WTC11 (cell line): ENCODE measurements at regions not wholly inside any gene's neighbourhood (a gene's known extent, or its start where the extent isn't known, plus 50 kb on each side); places are given as distances from the start of the nearest gene placed in this dataset.
"Not testable (repeated sequence)": the region's sequence is repeated elsewhere in the genome, so short reads cannot be mapped to it uniquely, and the experiment has no call there.

Source experiments
- ATAC-seq: fragments of 200-7000 bp; cut with Tn5 transposase; 2 replicates; pipeline ENCODE4 v1.10.0; 2021; ENCODE audit warnings: mild to moderate bottlenecking, moderate library complexity
- CTCF ChIA-PET: fragments of 300-600 bp; sonication (Branson Sonifier 250); formaldehyde crosslinking; loops from one replicate; lab custom pipeline; 2021; ENCODE audit warnings: antibody characterized with exemption; lab: Charles Lee
- POLR2A ChIA-PET: fragments of 350-600 bp; sonication (Branson Sonifier 250); formaldehyde crosslinking; loops from one replicate; lab custom pipeline; 2021; ENCODE audit warnings: antibody characterized with exemption; lab: Charles Lee
- DNase-seq: peaks from one replicate; pipeline ENCODE4 v3.0.0; 2021; ENCODE audit warnings: low spot score
- H3K27ac Mint-ChIP-seq: 2 replicates; pipeline ENCODE4 v1.8.0; 2021; ENCODE audit warnings: mixed read lengths
- H3K27me3 Mint-ChIP-seq: 2 replicates; pipeline ENCODE4 v1.8.0; 2021; ENCODE audit warnings: low read depth, mild to moderate bottlenecking, moderate library complexity, mixed read lengths
- H3K36me3 Mint-ChIP-seq: 2 replicates; pipeline ENCODE4 v1.8.0; 2021; ENCODE audit warnings: mixed read lengths
- H3K4me1 Mint-ChIP-seq: 2 replicates; pipeline ENCODE4 v1.8.0; 2022; ENCODE audit warnings: mixed read lengths
- H3K4me3 Mint-ChIP-seq: 2 replicates; pipeline ENCODE4 v1.8.0; 2021; ENCODE audit warnings: mild to moderate bottlenecking, moderate library complexity, mixed read lengths
- H3K9me3 Mint-ChIP-seq: 2 replicates; pipeline ENCODE4 v1.8.0; 2021; ENCODE audit warnings: mixed read lengths
- ATF2 ChIP-seq: sonication (generic); formaldehyde crosslinking; IDR thresholded peaks from 2 replicates; pipeline ENCODE4 v1.8.1; 2022; ENCODE audit warnings: low read depth, missing genetic modification reagents, borderline replicate concordance
- CDX4 ChIP-seq: fragments of 250-450 bp; sonication (Bioruptor Pico); IDR thresholded peaks from 2 replicates; pipeline ENCODE4 v1.9.0; 2021; ENCODE audit warnings: moderate library complexity, mild to moderate bottlenecking, inconsistent platforms, borderline replicate concordance
- E2F1 ChIP-seq: sonication (generic); formaldehyde crosslinking; IDR thresholded peaks from 2 replicates; pipeline ENCODE4 v1.8.0; 2022; ENCODE audit warnings: mild to moderate bottlenecking, missing genetic modification reagents
- E2F5 ChIP-seq: sonication (generic); formaldehyde crosslinking; IDR thresholded peaks from 2 replicates; pipeline ENCODE4 v1.8.1; 2022; ENCODE audit warnings: mild to moderate bottlenecking, moderate library complexity, missing genetic modification reagents
- FOXK1 ChIP-seq: sonication (generic); formaldehyde crosslinking; IDR thresholded peaks from 2 replicates; pipeline ENCODE4 v1.8.0; 2022; ENCODE audit warnings: mild to moderate bottlenecking, moderate library complexity, missing genetic modification reagents
- FOXP1 ChIP-seq: sonication (generic); formaldehyde crosslinking; IDR thresholded peaks from 2 replicates; pipeline ENCODE4 v1.8.0; 2022; ENCODE audit warnings: missing genetic modification reagents, mild to moderate bottlenecking, moderate library complexity, borderline replicate concordance
- FOXP4 ChIP-seq: sonication (generic); formaldehyde crosslinking; IDR thresholded peaks from 2 replicates; pipeline ENCODE4 v1.8.0; 2022; ENCODE audit warnings: mild to moderate bottlenecking, missing genetic modification reagents
- GABPB1 ChIP-seq: sonication (generic); formaldehyde crosslinking; IDR thresholded peaks from 2 replicates; pipeline ENCODE4 v1.8.1; 2023; ENCODE audit warnings: mild to moderate bottlenecking, missing genetic modification reagents
- GRHL2 ChIP-seq: fragments of 250-450 bp; sonication (Bioruptor Pico); IDR thresholded peaks from 2 replicates; pipeline ENCODE4 v1.8.0; 2022; ENCODE audit warnings: mild to moderate bottlenecking, moderate library complexity; ENCODE audit not compliant: insufficient replicate concordance, severe bottlenecking
- KAT7 ChIP-seq: sonication (generic); formaldehyde crosslinking; IDR thresholded peaks from 2 replicates; pipeline ENCODE4 v1.8.1; 2023; ENCODE audit warnings: missing genetic modification reagents, mild to moderate bottlenecking, borderline replicate concordance
- MXD4 ChIP-seq: fragments of 250-450 bp; sonication (Bioruptor Pico); IDR thresholded peaks from 2 replicates; pipeline ENCODE4 v1.8.0; 2021; ENCODE audit warnings: mild to moderate bottlenecking, moderate library complexity, borderline replicate concordance
- MYBL2 ChIP-seq: sonication (generic); formaldehyde crosslinking; IDR thresholded peaks from 2 replicates; pipeline ENCODE4 v1.8.1; 2023; ENCODE audit warnings: mild to moderate bottlenecking, moderate library complexity, missing genetic modification reagents
- OVOL2 ChIP-seq: fragments of 250-450 bp; sonication (Bioruptor Pico); IDR thresholded peaks from 2 replicates; pipeline ENCODE4 v1.9.0; 2021; ENCODE audit warnings: mild to moderate bottlenecking, borderline replicate concordance
- ZNF232 ChIP-seq: sonication (generic); formaldehyde crosslinking; IDR thresholded peaks from 2 replicates; pipeline ENCODE4 v1.8.0; 2022; ENCODE audit warnings: mild to moderate bottlenecking, missing genetic modification reagents
- ZNF317 ChIP-seq: sonication (generic); formaldehyde crosslinking; IDR thresholded peaks from 2 replicates; pipeline ENCODE4 v1.8.1; 2023; ENCODE audit warnings: low read depth, mild to moderate bottlenecking, moderate library complexity, missing genetic modification reagents, borderline replicate concordance
- ZNF423 ChIP-seq: fragments of 250-450 bp; sonication (Bioruptor Pico); IDR thresholded peaks from 2 replicates; pipeline ENCODE4 v2.1.2; 2022; ENCODE audit warnings: mild to moderate bottlenecking, moderate library complexity
- ZSCAN18 ChIP-seq: fragments of 250-450 bp; sonication (Bioruptor Pico); IDR thresholded peaks from 2 replicates; pipeline ENCODE4 v2.1.2; 2022; ENCODE audit warnings: mild to moderate bottlenecking, moderate library complexity

- Mint-ChIP-seq H3K4me1 (no peaks in the 10 kb centered on the region), H3K36me3 (no peaks in the 10 kb centered on the region), H3K27ac (no peak overlapping the region), H3K27me3 (no peaks in the 10 kb centered on the region; the same call in 1 of the 2 replicates)
- DNase-seq: no peak
- CTCF ChIA-PET: no interaction called here
- TF ChIP-seq FOXP1 (CRISPR knock-in tag): no peak
- TF ChIP-seq GRHL2 (CRISPR knock-in tag): no peak
- no peak for TF ChIP-seq ZSCAN18 (CRISPR knock-in tag)
- no peak for TF ChIP-seq GABPB1 (CRISPR knock-in tag)
- TF ChIP-seq FOXK1 (CRISPR knock-in tag): no peak
- TF ChIP-seq, all 79 proteins: peak for 0
- peaks cover 26% of the 10 kb centered on the region for H3K9me3 Mint-ChIP-seq
- ATAC-seq: no peak
- no peak overlapping the region for H3K4me3 Mint-ChIP-seq
- POLR2A ChIA-PET: no interaction called here
Observed at GRCh38 chr12:131199221-131199620, 245.5 kb downstream of the ADGRD1 start.

- ATAC-seq, H3K4me3 Mint-ChIP-seq, H3K4me1 Mint-ChIP-seq, POLR2A ChIA-PET, H3K27me3 Mint-ChIP-seq, H3K27ac Mint-ChIP-seq, DNase-seq, CTCF ChIA-PET, H3K36me3 Mint-ChIP-seq: not testable (repeated sequence)
- peaks cover 18% of the 10 kb centered on the region for H3K9me3 Mint-ChIP-seq
Observed at GRCh38 chr12:131201912-131202311, 248.2 kb downstream of the ADGRD1 start.

GRCh38 chr12:131202592-131203378 lies 249.1 kb downstream of the ADGRD1 start:
- Mint-ChIP-seq H3K4me3 (no peak overlapping the region), H3K27ac (no peak overlapping the region), H3K9me3 (peaks cover 11% of the 10 kb centered on the region), H3K4me1 (no peaks in the 10 kb centered on the region), H3K36me3 (no peaks in the 10 kb centered on the region), H3K27me3 (no peaks in the 10 kb centered on the region)
- POLR2A ChIA-PET: no interaction called here
- CTCF ChIA-PET: interaction anchor here (1.6 kb wide), 1 partner anchor 70 kb away, joined by 5 read pairs; no protein-coding TSS in a partner anchor
- no peak for TF ChIP-seq E2F5
- no peak for TF ChIP-seq MXD4
- TF ChIP-seq KAT7 (CRISPR knock-in tag): no peak
- no peak for TF ChIP-seq ZNF423
- no peak for TF ChIP-seq FOXP4 (CRISPR knock-in tag)
- DNase-seq (no peak), ATAC-seq (no peak)

GRCh38 chr12:131203666-131204415 lies 250.1 kb downstream of the ADGRD1 start:
- ATAC-seq: no peak
- Mint-ChIP-seq H3K27ac (no peak overlapping the region), H3K4me3 (no peak overlapping the region), H3K4me1 (no peaks in the 10 kb centered on the region), H3K36me3 (no peaks in the 10 kb centered on the region), H3K9me3 (peaks cover 7% of the 10 kb centered on the region; the same call in 1 of the 2 replicates), H3K27me3 (no peaks in the 10 kb centered on the region)
- no peak for DNase-seq
- TF ChIP-seq GABPB1 (CRISPR knock-in tag) (no peak), ZNF232 (CRISPR knock-in tag) (no peak), ZNF317 (CRISPR knock-in tag) (no peak), CDX4 (CRISPR knock-in tag) (no peak), E2F1 (CRISPR knock-in tag) (no peak), ATF2 (CRISPR knock-in tag) (no peak), OVOL2 (CRISPR knock-in tag) (no peak), MYBL2 (CRISPR knock-in tag) (no peak), MXD4 (no peak)
- ChIA-PET POLR2A (no interaction called here), CTCF (interaction anchor here (0.9 to 1.6 kb wide), 2 partner anchors 26 to 71 kb away, joined by 4 to 5 read pairs; no protein-coding TSS in a partner anchor)
